Endothelial cell (in vitro differentiated cells): ENCODE measurements at regions not wholly inside any gene's neighbourhood (a gene's known extent, or its start where the extent isn't known, plus 50 kb on each side); places are given as distances from the start of the nearest gene placed in this dataset.

ENCODE experiments used
- DNase-seq: peaks from one replicate; pipeline ENCODE4 v3.0.0; 2021; ENCODE audit warnings: low spot score
- H3K27ac Mint-ChIP-seq: one replicate; pipeline ENCODE4 v1.8.0; 2021; ENCODE audit warnings: mixed read lengths, inconsistent platforms; ENCODE audit not compliant: unreplicated experiment
- H3K27me3 Mint-ChIP-seq: one replicate; pipeline ENCODE4 v1.8.0; 2021; ENCODE audit warnings: mild to moderate bottlenecking, moderate library complexity, mixed read lengths, inconsistent platforms; ENCODE audit not compliant: unreplicated experiment
- H3K36me3 Mint-ChIP-seq: one replicate; pipeline ENCODE4 v1.8.0; 2021; ENCODE audit warnings: mild to moderate bottlenecking, low read depth, mixed read lengths, inconsistent platforms; ENCODE audit not compliant: unreplicated experiment
- H3K4me1 Mint-ChIP-seq: one replicate; pipeline ENCODE4 v1.8.0; 2021; ENCODE audit warnings: mild to moderate bottlenecking, mixed read lengths, inconsistent platforms; ENCODE audit not compliant: unreplicated experiment
- H3K4me3 Mint-ChIP-seq: one replicate; pipeline ENCODE4 v1.8.0; 2021; ENCODE audit warnings: mild to moderate bottlenecking, mixed read lengths, inconsistent platforms; ENCODE audit not compliant: unreplicated experiment
- H3K9me3 Mint-ChIP-seq: one replicate; pipeline ENCODE4 v1.8.0; 2021; ENCODE audit warnings: mixed read lengths, inconsistent platforms; ENCODE audit not compliant: unreplicated experiment
- TF ChIP-seq, protein P1 (sequence below): fragments of 200-600 bp; sonication (generic); IDR thresholded peaks from one replicate; pipeline ENCODE4 v1.5.0; 2021; ENCODE audit warnings: antibody characterized with exemption; ENCODE audit not compliant: unreplicated experiment

DNA sequence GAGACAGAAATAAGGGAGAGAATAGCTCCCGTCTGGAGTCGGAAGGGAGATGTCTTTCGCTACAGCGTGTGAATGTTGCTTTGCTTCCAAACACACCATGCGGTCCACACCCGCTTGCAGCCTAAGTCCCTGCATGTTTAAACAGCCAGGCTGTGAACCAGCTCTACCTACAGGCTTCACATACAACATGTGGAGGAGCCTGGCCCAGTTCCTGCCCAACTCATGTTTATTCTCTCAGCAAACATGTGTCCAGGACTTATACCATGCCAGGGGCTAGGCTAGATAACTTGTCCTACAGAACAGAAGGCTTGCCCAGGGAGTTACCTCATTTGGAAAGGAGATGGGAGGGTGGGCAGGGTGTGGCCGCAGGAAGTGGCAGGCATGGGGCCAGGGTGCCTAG is 181.5 kb downstream of the FOXO1 start:
- Mint-ChIP-seq H3K36me3 (peaks cover 3% of the 10 kb centered on the region), H3K4me1 (peaks cover 35% of the 10 kb centered on the region), H3K4me3 (no peak overlapping the region), H3K27me3 (peaks cover 18% of the 10 kb centered on the region), H3K9me3 (no peaks in the 10 kb centered on the region), H3K27ac (no peak overlapping the region)
- TF ChIP-seq, protein P1, sequence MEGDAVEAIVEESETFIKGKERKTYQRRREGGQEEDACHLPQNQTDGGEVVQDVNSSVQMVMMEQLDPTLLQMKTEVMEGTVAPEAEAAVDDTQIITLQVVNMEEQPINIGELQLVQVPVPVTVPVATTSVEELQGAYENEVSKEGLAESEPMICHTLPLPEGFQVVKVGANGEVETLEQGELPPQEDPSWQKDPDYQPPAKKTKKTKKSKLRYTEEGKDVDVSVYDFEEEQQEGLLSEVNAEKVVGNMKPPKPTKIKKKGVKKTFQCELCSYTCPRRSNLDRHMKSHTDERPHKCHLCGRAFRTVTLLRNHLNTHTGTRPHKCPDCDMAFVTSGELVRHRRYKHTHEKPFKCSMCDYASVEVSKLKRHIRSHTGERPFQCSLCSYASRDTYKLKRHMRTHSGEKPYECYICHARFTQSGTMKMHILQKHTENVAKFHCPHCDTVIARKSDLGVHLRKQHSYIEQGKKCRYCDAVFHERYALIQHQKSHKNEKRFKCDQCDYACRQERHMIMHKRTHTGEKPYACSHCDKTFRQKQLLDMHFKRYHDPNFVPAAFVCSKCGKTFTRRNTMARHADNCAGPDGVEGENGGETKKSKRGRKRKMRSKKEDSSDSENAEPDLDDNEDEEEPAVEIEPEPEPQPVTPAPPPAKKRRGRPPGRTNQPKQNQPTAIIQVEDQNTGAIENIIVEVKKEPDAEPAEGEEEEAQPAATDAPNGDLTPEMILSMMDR, result no peak
- DNase-seq, result no peak

DNA sequence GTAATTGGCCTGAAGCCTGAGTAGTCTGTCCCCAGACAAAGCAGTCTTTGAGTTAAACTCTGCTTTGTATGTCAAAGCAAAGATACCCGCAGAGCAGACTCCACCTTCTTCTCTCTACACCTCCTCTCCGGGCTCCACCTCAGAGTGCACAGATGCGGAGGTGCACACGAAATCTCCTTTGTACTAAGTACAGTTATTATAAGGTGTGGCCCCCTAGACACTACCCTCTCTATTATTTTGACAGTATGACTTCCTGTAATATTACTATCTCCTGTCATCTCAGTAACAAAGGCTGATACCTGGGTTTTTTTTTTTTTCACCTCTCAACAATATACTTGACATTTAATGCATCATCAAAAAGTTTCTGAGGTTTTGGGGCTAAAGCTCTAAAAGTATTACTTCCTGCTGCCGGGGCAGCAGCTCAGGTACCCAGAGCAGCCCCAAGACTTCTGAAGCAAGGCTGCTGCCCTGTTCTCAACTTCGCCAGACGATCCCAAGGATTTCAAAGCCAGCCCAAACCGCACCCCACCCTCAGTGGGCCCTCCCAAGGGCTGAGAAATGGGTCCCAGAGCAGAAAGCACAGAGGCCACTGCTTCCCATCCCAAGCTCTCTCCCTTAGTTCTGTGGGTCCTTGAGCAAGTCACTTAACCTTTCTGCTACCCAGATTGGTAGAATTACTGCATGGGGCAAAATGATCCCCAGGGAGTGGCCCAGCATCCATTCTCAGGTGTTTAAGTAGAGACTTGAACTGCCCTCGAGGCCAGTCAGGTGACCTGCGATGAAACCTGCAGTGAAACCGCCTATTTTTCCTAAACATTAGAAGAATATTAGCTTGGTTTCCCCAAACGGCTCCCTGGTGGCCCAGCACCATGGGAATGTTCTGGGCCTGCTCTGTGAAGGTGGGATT is 180.6 kb downstream of the FOXO1 start:
- Mint-ChIP-seq H3K4me3 (no peak overlapping the region), H3K36me3 (peaks cover 3% of the 10 kb centered on the region), H3K4me1 (peaks cover 26% of the 10 kb centered on the region), H3K27ac (no peak overlapping the region), H3K9me3 (no peaks in the 10 kb centered on the region), H3K27me3 (peaks cover 14% of the 10 kb centered on the region)
- DNase-seq, result no peak
- TF ChIP-seq, protein P1, result no peak

DNA sequence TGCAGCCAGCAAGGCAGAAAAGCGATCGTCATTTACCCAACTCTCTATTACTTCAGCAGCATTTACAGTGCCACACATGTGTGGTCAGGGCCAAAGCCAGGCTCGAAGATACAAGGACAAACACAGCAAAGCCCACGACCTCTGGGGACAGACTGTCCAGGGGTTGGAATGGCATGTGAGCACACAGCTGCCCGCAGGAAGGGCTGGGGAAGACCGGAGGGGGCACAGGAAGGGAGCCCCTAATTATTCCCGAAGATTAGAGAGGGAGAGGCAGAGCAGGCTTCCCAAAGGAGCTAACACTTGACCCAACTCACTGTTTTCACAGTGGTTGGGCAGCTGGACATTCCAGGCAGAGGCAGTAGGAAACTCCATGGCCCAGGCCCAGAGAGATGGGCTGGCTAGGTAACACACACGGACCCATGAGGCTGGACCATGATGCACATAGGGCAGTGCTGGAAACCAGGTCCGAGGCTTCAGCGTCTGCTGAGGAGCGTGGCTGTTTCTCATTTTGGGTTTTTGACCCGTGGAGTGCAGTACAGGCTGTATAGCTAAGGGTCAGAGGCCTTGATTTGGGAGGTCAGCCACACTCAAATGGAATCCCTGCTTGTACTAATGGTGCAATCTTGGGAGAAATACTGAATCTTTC is 179.8 kb downstream of the FOXO1 start:
- Mint-ChIP-seq H3K9me3 (no peaks in the 10 kb centered on the region), H3K4me3 (no peak overlapping the region), H3K27me3 (peaks cover 11% of the 10 kb centered on the region), H3K4me1 (peaks cover 25% of the 10 kb centered on the region), H3K27ac (no peak overlapping the region), H3K36me3 (peaks cover 3% of the 10 kb centered on the region)
- TF ChIP-seq, protein P1, result no peak
- no peak for DNase-seq

DNA sequence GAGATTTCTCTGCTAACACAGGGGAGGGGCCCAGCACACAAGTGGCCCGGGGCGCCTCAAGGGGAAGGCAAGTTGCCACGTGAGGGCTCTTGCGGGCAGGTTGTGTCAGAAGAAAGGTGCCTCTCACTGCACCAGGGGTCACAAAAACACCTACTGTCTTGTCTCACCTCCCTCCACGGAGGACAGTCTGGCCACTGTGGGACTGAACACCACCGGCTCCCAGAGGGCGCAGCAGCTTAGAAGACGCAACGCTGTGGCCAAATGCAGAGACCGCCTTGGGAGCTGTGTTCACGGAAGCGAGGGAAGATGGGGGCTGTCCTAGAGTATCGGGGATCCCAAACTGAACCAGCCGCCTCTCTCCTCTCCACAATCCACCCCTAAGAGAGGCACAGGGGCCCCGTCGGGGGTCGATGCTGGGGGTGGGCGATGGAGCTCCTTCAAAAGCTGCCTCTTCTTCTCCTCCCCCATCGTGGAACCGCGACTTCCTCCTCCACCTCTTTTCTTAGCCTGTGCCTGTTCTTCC is 177.5 kb downstream of the FOXO1 start:
- no peak for DNase-seq
- H3K36me3 Mint-ChIP-seq, result peaks cover 3% of the 10 kb centered on the region
- H3K27ac Mint-ChIP-seq, result no peak overlapping the region
- H3K4me1 Mint-ChIP-seq, result peaks cover 22% of the 10 kb centered on the region
- H3K27me3 Mint-ChIP-seq, result peaks cover 6% of the 10 kb centered on the region
- TF ChIP-seq, protein P1, result no peak
- H3K4me3 Mint-ChIP-seq, result no peak overlapping the region
- H3K9me3 Mint-ChIP-seq, result no peaks in the 10 kb centered on the region
